OCI-LY1 (cell line): ENCODE measurements at regions not wholly inside any gene's neighbourhood (a gene's known extent, or its start where the extent isn't known, plus 50 kb on each side); places are given as distances from the start of the nearest gene placed in this dataset.

Source experiments
- H2AFZ ChIP-seq: fragments of 200-600 bp; sonication (generic), shearing (Covaris generic); 2 replicates; pipeline ENCODE4 v1.6.0; 2014; ENCODE audit warnings: antibody characterized with exemption, mild to moderate bottlenecking, low read length
- H3F3A ChIP-seq: fragments of 200-600 bp; sonication (generic), shearing (Covaris generic); 2 replicates; pipeline ENCODE4 v1.6.0; 2014; ENCODE audit warnings: mild to moderate bottlenecking, antibody characterized with exemption, low read length, moderate library complexity; ENCODE audit not compliant: insufficient read depth
- H3K27ac ChIP-seq: fragments of 200-600 bp; sonication (generic); 2 replicates; pipeline ENCODE4 v1.5.1; 2014; ENCODE audit warnings: low read length, mixed run types, mild to moderate bottlenecking, low read depth; ENCODE audit not compliant: poor library complexity, severe bottlenecking
- H3K27me3 ChIP-seq: fragments of 200-600 bp; sonication (generic); 2 replicates; pipeline ENCODE4 v1.6.0; 2014; ENCODE audit warnings: antibody characterized with exemption, mild to moderate bottlenecking, low read length, moderate library complexity; ENCODE audit not compliant: insufficient read depth
- H3K36me3 ChIP-seq: fragments of 200-600 bp; sonication (generic); 2 replicates; pipeline ENCODE4 v1.6.1; 2014; ENCODE audit warnings: mild to moderate bottlenecking, antibody characterized with exemption, low read length, moderate library complexity, mixed read lengths; ENCODE audit not compliant: insufficient read depth
- H3K4me1 ChIP-seq: fragments of 200-600 bp; sonication (generic); 2 replicates; pipeline ENCODE4 v1.5.1; 2014; ENCODE audit warnings: mild to moderate bottlenecking, low read length, moderate library complexity; ENCODE audit not compliant: insufficient read depth, severe bottlenecking
- H3K4me2 ChIP-seq: fragments of 200-600 bp; sonication (generic), shearing (Covaris generic); 2 replicates; pipeline ENCODE4 v1.6.1; 2014; ENCODE audit warnings: low read length
- H3K4me3 ChIP-seq: fragments of 200-600 bp; sonication (generic); 2 replicates; pipeline ENCODE4 v1.5.1; 2014; ENCODE audit warnings: low read length, low read depth, mild to moderate bottlenecking, mixed read lengths; ENCODE audit not compliant: poor library complexity, severe bottlenecking
- H3K79me2 ChIP-seq: fragments of 200-600 bp; shearing (Covaris generic); 2 replicates; pipeline ENCODE4 v1.6.1; 2016; ENCODE audit warnings: mixed run types, low read length, mixed read lengths; ENCODE audit not compliant: insufficient read depth
- H3K9ac ChIP-seq: fragments of 200-600 bp; sonication (generic), shearing (Covaris generic); 2 replicates; pipeline ENCODE4 v1.6.1; 2014; ENCODE audit warnings: mild to moderate bottlenecking, low read length, mixed read lengths
- H3K9me2 ChIP-seq: fragments of 200-600 bp; sonication (generic), shearing (Covaris generic); 2 replicates; pipeline ENCODE4 v1.6.1; 2014; ENCODE audit warnings: low read depth, mild to moderate bottlenecking, low read length, mixed read lengths
- H3K9me3 ChIP-seq: fragments of 200-600 bp; shearing (Covaris generic); 2 replicates; pipeline ENCODE4 v1.6.1; 2014; ENCODE audit warnings: low read length, mixed read lengths
- H4K20me1 ChIP-seq: fragments of 200-600 bp; sonication (generic), shearing (Covaris generic); 2 replicates; pipeline ENCODE4 v1.6.0; 2016; ENCODE audit warnings: mild to moderate bottlenecking, low read length; ENCODE audit not compliant: insufficient read depth
- CTCF ChIP-seq: fragments of 200-600 bp; sonication (generic), shearing (Covaris generic); IDR thresholded peaks from 2 replicates; pipeline ENCODE4 v1.5.1; 2017; ENCODE audit warnings: mild to moderate bottlenecking, antibody characterized with exemption, low read length, moderate library complexity, mixed read lengths
- EZH2 ChIP-seq: fragments of 200-600 bp; sonication (generic), shearing (Covaris generic); IDR thresholded peaks from 2 replicates; pipeline ENCODE4 v1.8.0; 2017; ENCODE audit warnings: borderline replicate concordance, mixed run types, mild to moderate bottlenecking, antibody characterized with exemption, low read length, moderate library complexity, mixed read lengths

- TF ChIP-seq CTCF: no peak
- no peak for TF ChIP-seq EZH2
- Histone ChIP-seq H3K4me1 (no peaks in the 10 kb centered on the region), H3K79me2 (no peaks in the 10 kb centered on the region), H2AFZ (no peak overlapping the region), H3K9ac (no peak overlapping the region), H3K4me2 (no peak overlapping the region), H4K20me1 (no peaks in the 10 kb centered on the region), H3K9me2 (no peaks in the 10 kb centered on the region), H3K27ac (no peak overlapping the region), H3K27me3 (no peaks in the 10 kb centered on the region), H3F3A (no peaks in the 10 kb centered on the region), H3K9me3 (no peaks in the 10 kb centered on the region), H3K4me3 (no peak overlapping the region), H3K36me3 (no peaks in the 10 kb centered on the region)
Observed at GRCh38 chr3:117367861-117368260, 658.3 kb downstream of the TUSC7 start.

GRCh38 chr3:117380631-117381030 is 671.1 kb downstream of the TUSC7 start:
- Histone ChIP-seq H3K4me1 (no peaks in the 10 kb centered on the region), H3K79me2 (no peaks in the 10 kb centered on the region), H3K27me3 (no peaks in the 10 kb centered on the region), H4K20me1 (no peaks in the 10 kb centered on the region), H2AFZ (no peak overlapping the region), H3K27ac (no peak overlapping the region), H3K36me3 (no peaks in the 10 kb centered on the region), H3K9me2 (no peaks in the 10 kb centered on the region), H3F3A (no peaks in the 10 kb centered on the region), H3K9ac (no peak overlapping the region), H3K4me3 (no peak overlapping the region), H3K9me3 (no peaks in the 10 kb centered on the region), H3K4me2 (no peak overlapping the region)
- TF ChIP-seq EZH2 (no peak), CTCF (no peak)

GRCh38 chr3:117393119-117393518 is 683.5 kb downstream of the TUSC7 start:
- Histone ChIP-seq H3F3A (no peaks in the 10 kb centered on the region), H3K9me3 (no peaks in the 10 kb centered on the region), H3K4me2 (no peak overlapping the region), H3K27me3 (no peaks in the 10 kb centered on the region), H3K9me2 (no peaks in the 10 kb centered on the region), H3K4me3 (no peak overlapping the region), H2AFZ (no peak overlapping the region), H3K27ac (no peak overlapping the region), H3K9ac (no peak overlapping the region), H3K36me3 (no peaks in the 10 kb centered on the region), H4K20me1 (no peaks in the 10 kb centered on the region), H3K4me1 (no peaks in the 10 kb centered on the region), H3K79me2 (no peaks in the 10 kb centered on the region)
- TF ChIP-seq CTCF: no peak
- TF ChIP-seq EZH2: no peak
